Coronary artery (tissue), 2 donors: ENCODE measurements at regions not wholly inside any gene's neighbourhood (a gene's known extent, or its start where the extent isn't known, plus 50 kb on each side); places are given as distances from the start of the nearest gene placed in this dataset.

ENCODE experiments used
- DNase-seq: peaks from one replicate; pipeline ENCODE4 v3.0.0-alpha.2; 2017; ENCODE audit warnings: low spot score
- H3K27ac ChIP-seq, 2 donors: fragments of 200-600 bp; sonication (generic); one replicate each; pipeline ENCODE4 v1.5.1; 2016 to 2019
- H3K4me3 ChIP-seq: fragments of 200-600 bp; sonication (generic); 2 replicates; pipeline ENCODE4 v1.5.1; 2016; ENCODE audit warnings: mild to moderate bottlenecking, moderate library complexity
- TF ChIP-seq, protein P1 (sequence below): fragments of 200-600 bp; sonication (generic); IDR thresholded peaks from one replicate; pipeline ENCODE4 v1.5.1; 2019; ENCODE audit warnings: antibody characterized with exemption

- no peak for DNase-seq
- no peak overlapping the region for H3K27ac ChIP-seq
- no peak overlapping the region for H3K4me3 ChIP-seq
- TF ChIP-seq, protein P1, sequence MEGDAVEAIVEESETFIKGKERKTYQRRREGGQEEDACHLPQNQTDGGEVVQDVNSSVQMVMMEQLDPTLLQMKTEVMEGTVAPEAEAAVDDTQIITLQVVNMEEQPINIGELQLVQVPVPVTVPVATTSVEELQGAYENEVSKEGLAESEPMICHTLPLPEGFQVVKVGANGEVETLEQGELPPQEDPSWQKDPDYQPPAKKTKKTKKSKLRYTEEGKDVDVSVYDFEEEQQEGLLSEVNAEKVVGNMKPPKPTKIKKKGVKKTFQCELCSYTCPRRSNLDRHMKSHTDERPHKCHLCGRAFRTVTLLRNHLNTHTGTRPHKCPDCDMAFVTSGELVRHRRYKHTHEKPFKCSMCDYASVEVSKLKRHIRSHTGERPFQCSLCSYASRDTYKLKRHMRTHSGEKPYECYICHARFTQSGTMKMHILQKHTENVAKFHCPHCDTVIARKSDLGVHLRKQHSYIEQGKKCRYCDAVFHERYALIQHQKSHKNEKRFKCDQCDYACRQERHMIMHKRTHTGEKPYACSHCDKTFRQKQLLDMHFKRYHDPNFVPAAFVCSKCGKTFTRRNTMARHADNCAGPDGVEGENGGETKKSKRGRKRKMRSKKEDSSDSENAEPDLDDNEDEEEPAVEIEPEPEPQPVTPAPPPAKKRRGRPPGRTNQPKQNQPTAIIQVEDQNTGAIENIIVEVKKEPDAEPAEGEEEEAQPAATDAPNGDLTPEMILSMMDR, result no peak
These were observed 226.3 kb upstream of the GULP1 start for GRCh38 chr2:188065386-188065785.

- Histone ChIP-seq H3K4me3 (no peak overlapping the region), H3K27ac (no peak overlapping the region)
- TF ChIP-seq, protein P1, result no peak
- DNase-seq, result no peak
These were observed 223.6 kb upstream of the GULP1 start for GRCh38 chr2:188068093-188068492.

DNA sequence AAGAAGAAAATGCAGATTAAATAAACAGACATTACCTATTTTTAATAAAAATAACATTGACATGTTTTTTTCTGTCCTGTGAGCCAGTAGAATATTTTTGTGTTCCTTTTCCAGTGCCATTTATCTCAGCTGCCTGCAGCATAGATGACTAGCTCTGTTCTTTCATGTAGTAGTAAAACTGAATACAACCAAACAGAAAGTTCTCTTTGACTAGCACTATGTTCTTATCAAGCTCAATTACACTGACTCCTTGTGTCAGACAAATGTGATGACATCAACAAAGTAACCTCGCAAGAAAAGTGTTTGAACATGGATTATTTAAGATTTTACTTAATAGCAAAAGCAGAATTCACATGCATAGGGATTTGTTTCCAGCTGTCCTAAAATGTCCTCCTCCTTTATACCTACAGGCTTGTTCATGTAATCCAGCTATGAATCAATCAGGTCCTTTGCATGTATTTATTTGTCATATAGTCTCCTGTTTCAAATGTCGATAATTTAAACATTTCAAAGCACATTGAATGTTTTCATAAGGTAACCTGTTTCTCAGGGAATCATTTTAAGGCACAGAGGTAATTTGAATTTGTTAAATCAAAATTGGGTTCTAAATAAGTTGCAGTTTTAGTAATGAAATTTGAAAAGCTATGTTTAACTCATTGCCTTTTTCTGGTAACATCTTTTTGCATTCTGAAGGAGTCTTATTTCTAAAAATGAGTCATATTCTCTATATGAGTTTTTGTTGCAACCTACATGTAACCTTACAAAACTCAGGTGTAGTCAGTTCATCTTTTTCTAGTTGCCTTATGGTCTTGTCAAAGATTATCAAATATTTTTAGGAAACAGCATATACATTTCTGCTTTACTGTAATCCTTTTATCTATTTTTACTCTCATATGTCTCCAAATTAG lies 215.3 kb upstream of the GULP1 start:
- no peak overlapping the region for H3K4me3 ChIP-seq
- TF ChIP-seq, protein P1, result no peak
- no peak for DNase-seq
- H3K27ac ChIP-seq, result no peak overlapping the region

DNA sequence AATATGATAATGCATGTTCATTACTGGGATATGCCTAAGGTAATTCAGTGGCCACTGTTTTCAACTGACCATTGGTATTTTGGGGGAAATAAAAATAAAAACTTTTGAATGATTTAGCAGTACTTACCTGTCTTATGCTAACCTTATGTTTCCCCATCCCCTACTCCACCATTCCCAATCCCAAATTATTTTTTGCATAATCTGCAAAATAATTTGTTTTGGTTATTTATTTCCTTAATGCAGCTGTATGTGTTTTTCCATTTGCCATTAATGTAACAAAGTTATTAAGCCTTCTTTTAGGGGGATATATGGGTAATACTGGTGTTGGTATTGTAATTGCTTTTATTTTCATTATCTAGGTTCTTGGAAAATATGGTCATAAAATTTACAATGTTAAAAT lies 213.9 kb upstream of the GULP1 start:
- TF ChIP-seq, protein P1, result no peak
- H3K27ac ChIP-seq, result no peak overlapping the region
- DNase-seq, result no peak
- H3K4me3 ChIP-seq, result no peak overlapping the region

- H3K27ac ChIP-seq, result no peak overlapping the region
- no peak for DNase-seq
- no peak overlapping the region for H3K4me3 ChIP-seq
- TF ChIP-seq, protein P1, result no peak
These were observed 213.1 kb upstream of the GULP1 start for GRCh38 chr2:188078534-188078933.

DNA sequence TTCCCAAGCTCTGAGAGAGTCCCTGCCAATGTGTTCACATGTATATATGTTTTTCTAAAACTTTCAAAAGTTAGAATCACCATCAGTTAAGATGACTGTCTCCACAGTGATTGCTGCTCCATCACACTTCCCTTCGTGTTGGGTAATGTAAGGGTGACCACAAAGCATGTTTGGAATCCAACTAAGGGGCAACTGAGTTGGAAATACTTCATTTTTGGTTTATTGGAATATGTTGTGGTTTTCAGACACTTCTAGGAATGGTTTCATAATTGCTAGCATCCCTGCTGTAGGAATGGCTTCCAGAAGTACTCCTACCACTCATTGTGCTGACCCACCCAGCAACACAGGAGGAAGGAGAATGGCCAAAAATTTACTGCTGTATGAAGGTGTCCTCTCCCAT lies 212.5 kb upstream of the GULP1 start:
- TF ChIP-seq, protein P1, result no peak
- H3K4me3 ChIP-seq, result no peak overlapping the region

DNA sequence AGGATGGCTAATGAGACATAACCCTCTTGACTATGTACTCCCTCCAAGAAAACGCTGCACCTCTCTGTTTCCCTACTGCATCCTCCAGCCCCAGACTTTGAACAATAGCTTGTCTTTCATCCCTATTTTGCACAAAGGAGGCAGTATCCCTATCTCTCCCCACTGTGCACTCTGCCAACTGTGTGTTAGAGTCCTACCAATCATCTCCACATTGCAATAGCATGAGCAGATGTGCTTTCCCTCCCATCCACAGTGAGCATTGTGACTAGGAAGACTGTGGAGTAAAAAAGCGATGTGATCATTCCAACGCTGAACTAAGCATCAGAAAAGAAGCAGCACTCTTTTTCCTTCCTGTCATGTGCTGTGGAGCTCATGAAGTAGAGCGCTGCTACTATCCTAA lies 206.3 kb upstream of the GULP1 start:
- Histone ChIP-seq H3K4me3 (no peak overlapping the region), H3K27ac (no peak overlapping the region)
- no peak for DNase-seq
- TF ChIP-seq, protein P1, result no peak

More for the DNA sequence above, 212.5 kb upstream of the GULP1 start:
- H3K27ac ChIP-seq, result no peak overlapping the region
- DNase-seq, result no peak
